GM21717 (cell line): ENCODE measurements at regions not wholly inside any gene's neighbourhood (a gene's known extent, or its start where the extent isn't known, plus 50 kb on each side); places are given as distances from the start of the nearest gene placed in this dataset.

Source experiments
- ATAC-seq: cut with Tn5 transposase; IDR thresholded peaks from one replicate; pipeline ENCODE4 v1.9.1; 2021; ENCODE audit warnings: mild to moderate bottlenecking, moderate library complexity; ENCODE audit not compliant: unreplicated experiment

GRCh38 chr11:93074352-93074751, 104.9 kb downstream of the MTNR1B start:
- no peak for ATAC-seq

GRCh38 chr11:93075782-93076181, 106.3 kb downstream of the MTNR1B start:
- no peak for ATAC-seq

- ATAC-seq, result no peak
These were observed 110.8 kb downstream of the MTNR1B start for GRCh38 chr11:93080146-93080759.

GRCh38 chr11:93081694-93082093, 112.2 kb downstream of the MTNR1B start:
- no peak for ATAC-seq

GRCh38 chr11:93082900-93083299, 113.4 kb downstream of the MTNR1B start:
- ATAC-seq, result no peak

- ATAC-seq, result no peak
These were observed 112.9 kb downstream of the SLC36A4 start for GRCh38 chr11:93084727-93085505.

- ATAC-seq, result no peak
These were observed 108.2 kb downstream of the SLC36A4 start for GRCh38 chr11:93089474-93090102.
